Hepatocyte (in vitro differentiated cells): ENCODE measurements at regions not wholly inside any gene's neighbourhood (a gene's known extent, or its start where the extent isn't known, plus 50 kb on each side); places are given as distances from the start of the nearest gene placed in this dataset.

Source experiments
- CTCF ChIP-seq: fragments of 200-600 bp; sonication (generic); IDR thresholded peaks from 2 replicates; pipeline ENCODE4 v1.5.1; 2016; ENCODE audit warnings: antibody characterized with exemption, mild to moderate bottlenecking; ENCODE audit not compliant: poor library complexity
- EZH2phosphoT487 ChIP-seq: fragments of 200-600 bp; sonication (generic); IDR thresholded peaks from one replicate; pipeline ENCODE4 v1.6.1; 2018; ENCODE audit warnings: antibody characterized with exemption, mild to moderate bottlenecking, low read depth, moderate library complexity; ENCODE audit not compliant: unreplicated experiment, severe bottlenecking

GRCh38 chr3:10694179-10694578 is 121.8 kb upstream of the SLC6A11 start:
- no peak for TF ChIP-seq CTCF
- no peak for TF ChIP-seq EZH2phosphoT487
